ENCODE measurements at regions not wholly inside any gene's neighbourhood (a gene's known extent, or its start where the extent isn't known, plus 50 kb on each side); places are given as distances from the start of the nearest gene placed in this dataset.

GRCh38 chr3:182731764-182732163 is 61.5 kb upstream of the ATP11B start:
- no peak for TF ChIP-seq CTCF (IDR thresholded peaks at IDR 0.05; ENCODE audit: insufficient read depth, low read length)
- no peak for DNase-seq (ENCODE audit: low read depth)
- no peak overlapping the region for H3K4me3 ChIP-seq (ENCODE audit: low read depth, low read length)

GRCh38 chr3:182732232-182733015 is 60.9 kb upstream of the ATP11B start:
- DNase-seq (ENCODE audit: low read depth), result no peak
- no peak for TF ChIP-seq CTCF (IDR thresholded peaks at IDR 0.05; ENCODE audit: insufficient read depth, low read length)
- H3K4me3 ChIP-seq (ENCODE audit: low read depth, low read length), result no peak overlapping the region

GRCh38 chr3:182735672-182736071 is 57.6 kb upstream of the ATP11B start:
- DNase-seq (ENCODE audit: low read depth), result peak; percentile 78
- no peak overlapping the region for H3K4me3 ChIP-seq (ENCODE audit: low read depth, low read length)
- no peak for TF ChIP-seq CTCF (IDR thresholded peaks at IDR 0.05; ENCODE audit: insufficient read depth, low read length)

GRCh38 chr3:182737825-182738224 is 55.5 kb upstream of the ATP11B start:
- no peak for DNase-seq (ENCODE audit: low read depth)
- TF ChIP-seq CTCF (IDR thresholded peaks at IDR 0.05; ENCODE audit: insufficient read depth, low read length), result no peak
- H3K4me3 ChIP-seq (ENCODE audit: low read depth, low read length), result no peak overlapping the region

GRCh38 chr3:182738583-182739411 is 54.5 kb upstream of the ATP11B start:
- DNase-seq (ENCODE audit: low read depth), result no peak
- H3K4me3 ChIP-seq (ENCODE audit: low read depth, low read length), result no peak overlapping the region
- no peak for TF ChIP-seq CTCF (IDR thresholded peaks at IDR 0.05; ENCODE audit: insufficient read depth, low read length)

GRCh38 chr3:182739619-182740018 is 53.7 kb upstream of the ATP11B start:
- TF ChIP-seq CTCF (IDR thresholded peaks at IDR 0.05; ENCODE audit: insufficient read depth, low read length), result no peak

More at GRCh38 chr3:182739619-182740018, 53.7 kb upstream of the ATP11B start:
- no peak overlapping the region for H3K4me3 ChIP-seq (ENCODE audit: low read depth, low read length)
- peak; percentile 46 for DNase-seq (ENCODE audit: low read depth)

Data from fibroblast of the aortic adventitia (primary cell).